HL-60 (cell line): ENCODE measurements at regions not wholly inside any gene's neighbourhood (a gene's known extent, or its start where the extent isn't known, plus 50 kb on each side); places are given as distances from the start of the nearest gene placed in this dataset.

Experiments
- DNase-seq, 2 experiments: peaks; one replicate each; pipeline ENCODE4 v3.0.0-alpha.2; 2010 to 2020; ENCODE audit warnings: low read depth in 1 of 2, low spot score in 1 of 2
- H3K27ac ChIP-seq: fragments of 250-450 bp; sonication (Bioruptor Pico); replicated peaks from 2 replicates; pipeline ENCODE4 v1.5.1; 2020; ENCODE audit warnings: mild to moderate bottlenecking, moderate library complexity
- H3K27me3 ChIP-seq: fragments of 250-450 bp; sonication (Bioruptor Pico); 2 replicates; pipeline ENCODE4 v1.5.1; 2021; ENCODE audit warnings: mild to moderate bottlenecking, moderate library complexity; ENCODE audit not compliant: insufficient read depth, poor library complexity, severe bottlenecking
- H3K4me3 ChIP-seq: replicated peaks from 2 replicates; pipeline ENCODE4 v1.5.1; 2011; ENCODE audit warnings: mild to moderate bottlenecking, control low read depth, low read length; ENCODE audit not compliant: insufficient read depth
- GABPA ChIP-seq: IDR thresholded peaks from 2 replicates; pipeline ENCODE4 v1.6.1; 2012; ENCODE audit warnings: low read depth
- POLR2AphosphoS5 ChIP-seq: IDR thresholded peaks from 2 replicates; pipeline ENCODE4 v1.6.1; 2012; ENCODE audit warnings: low read depth
- SPI1 ChIP-seq: IDR thresholded peaks from 2 replicates; pipeline ENCODE4 v1.6.1; 2012; ENCODE audit warnings: low read depth, mild to moderate bottlenecking, borderline replicate concordance
- TF ChIP-seq, protein P1 (sequence below): IDR thresholded peaks from one replicate; pipeline ENCODE4 v1.5.1; 2011; ENCODE audit warnings: low read length, control low read depth, inconsistent platforms; ENCODE audit not compliant: insufficient read depth
- TF ChIP-seq, protein P2 (sequence below): IDR thresholded peaks from 2 replicates; pipeline ENCODE4 v1.6.1; 2012; ENCODE audit warnings: low read depth; ENCODE audit not compliant: insufficient replicate concordance

DNA sequence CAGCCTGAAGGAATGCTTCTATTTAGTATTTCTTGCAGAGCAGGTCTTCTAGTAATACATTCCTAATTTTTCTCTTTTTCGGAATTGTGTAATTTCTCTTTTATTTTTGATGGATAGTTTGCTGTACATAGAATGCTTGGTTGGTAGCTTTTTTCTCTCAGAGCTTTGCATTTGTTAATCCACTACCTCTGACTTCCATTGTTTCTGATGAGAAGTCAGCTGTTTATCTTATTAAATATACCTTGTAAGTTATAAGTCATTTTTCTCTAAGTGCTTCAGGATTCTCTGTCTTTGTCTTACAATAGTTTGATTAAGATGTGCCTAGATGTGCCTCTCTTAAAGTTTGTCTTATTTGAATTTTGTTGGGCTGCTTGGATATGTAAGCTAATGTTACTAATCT is 101.9 kb downstream of the HTR1A start:
- no peak overlapping the region for H3K4me3 ChIP-seq
- H3K27ac ChIP-seq = no peak overlapping the region
- TF ChIP-seq POLR2AphosphoS5 = no peak
- TF ChIP-seq, protein P1, sequence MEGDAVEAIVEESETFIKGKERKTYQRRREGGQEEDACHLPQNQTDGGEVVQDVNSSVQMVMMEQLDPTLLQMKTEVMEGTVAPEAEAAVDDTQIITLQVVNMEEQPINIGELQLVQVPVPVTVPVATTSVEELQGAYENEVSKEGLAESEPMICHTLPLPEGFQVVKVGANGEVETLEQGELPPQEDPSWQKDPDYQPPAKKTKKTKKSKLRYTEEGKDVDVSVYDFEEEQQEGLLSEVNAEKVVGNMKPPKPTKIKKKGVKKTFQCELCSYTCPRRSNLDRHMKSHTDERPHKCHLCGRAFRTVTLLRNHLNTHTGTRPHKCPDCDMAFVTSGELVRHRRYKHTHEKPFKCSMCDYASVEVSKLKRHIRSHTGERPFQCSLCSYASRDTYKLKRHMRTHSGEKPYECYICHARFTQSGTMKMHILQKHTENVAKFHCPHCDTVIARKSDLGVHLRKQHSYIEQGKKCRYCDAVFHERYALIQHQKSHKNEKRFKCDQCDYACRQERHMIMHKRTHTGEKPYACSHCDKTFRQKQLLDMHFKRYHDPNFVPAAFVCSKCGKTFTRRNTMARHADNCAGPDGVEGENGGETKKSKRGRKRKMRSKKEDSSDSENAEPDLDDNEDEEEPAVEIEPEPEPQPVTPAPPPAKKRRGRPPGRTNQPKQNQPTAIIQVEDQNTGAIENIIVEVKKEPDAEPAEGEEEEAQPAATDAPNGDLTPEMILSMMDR = no peak
- no peak for TF ChIP-seq GABPA
- TF ChIP-seq, protein P2, sequence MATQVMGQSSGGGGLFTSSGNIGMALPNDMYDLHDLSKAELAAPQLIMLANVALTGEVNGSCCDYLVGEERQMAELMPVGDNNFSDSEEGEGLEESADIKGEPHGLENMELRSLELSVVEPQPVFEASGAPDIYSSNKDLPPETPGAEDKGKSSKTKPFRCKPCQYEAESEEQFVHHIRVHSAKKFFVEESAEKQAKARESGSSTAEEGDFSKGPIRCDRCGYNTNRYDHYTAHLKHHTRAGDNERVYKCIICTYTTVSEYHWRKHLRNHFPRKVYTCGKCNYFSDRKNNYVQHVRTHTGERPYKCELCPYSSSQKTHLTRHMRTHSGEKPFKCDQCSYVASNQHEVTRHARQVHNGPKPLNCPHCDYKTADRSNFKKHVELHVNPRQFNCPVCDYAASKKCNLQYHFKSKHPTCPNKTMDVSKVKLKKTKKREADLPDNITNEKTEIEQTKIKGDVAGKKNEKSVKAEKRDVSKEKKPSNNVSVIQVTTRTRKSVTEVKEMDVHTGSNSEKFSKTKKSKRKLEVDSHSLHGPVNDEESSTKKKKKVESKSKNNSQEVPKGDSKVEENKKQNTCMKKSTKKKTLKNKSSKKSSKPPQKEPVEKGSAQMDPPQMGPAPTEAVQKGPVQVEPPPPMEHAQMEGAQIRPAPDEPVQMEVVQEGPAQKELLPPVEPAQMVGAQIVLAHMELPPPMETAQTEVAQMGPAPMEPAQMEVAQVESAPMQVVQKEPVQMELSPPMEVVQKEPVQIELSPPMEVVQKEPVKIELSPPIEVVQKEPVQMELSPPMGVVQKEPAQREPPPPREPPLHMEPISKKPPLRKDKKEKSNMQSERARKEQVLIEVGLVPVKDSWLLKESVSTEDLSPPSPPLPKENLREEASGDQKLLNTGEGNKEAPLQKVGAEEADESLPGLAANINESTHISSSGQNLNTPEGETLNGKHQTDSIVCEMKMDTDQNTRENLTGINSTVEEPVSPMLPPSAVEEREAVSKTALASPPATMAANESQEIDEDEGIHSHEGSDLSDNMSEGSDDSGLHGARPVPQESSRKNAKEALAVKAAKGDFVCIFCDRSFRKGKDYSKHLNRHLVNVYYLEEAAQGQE = no peak
- TF ChIP-seq SPI1 = no peak
- H3K27me3 ChIP-seq = no peaks in the 10 kb centered on the region
- no peak for DNase-seq

DNA sequence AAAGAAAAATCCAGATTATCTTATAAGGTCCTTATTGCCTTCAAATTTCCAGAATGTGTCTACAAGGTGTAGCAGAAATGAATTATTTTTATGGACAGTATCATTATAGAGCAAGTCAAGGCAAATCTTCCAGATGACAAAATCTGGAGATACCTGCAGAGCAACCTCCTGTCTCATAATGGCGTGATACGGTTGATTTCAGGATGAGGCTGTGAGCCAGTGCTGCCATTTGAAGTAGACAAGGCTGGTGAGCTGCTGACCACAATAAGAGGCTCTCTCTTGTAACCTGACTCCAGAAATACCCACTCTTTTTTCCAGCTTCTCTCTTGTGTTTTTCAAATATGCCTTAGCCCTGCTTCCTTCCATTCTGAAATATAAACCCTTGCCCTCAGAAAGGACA is 108.2 kb downstream of the HTR1A start:
- no peak overlapping the region for H3K27ac ChIP-seq
- H3K27me3 ChIP-seq = no peaks in the 10 kb centered on the region
- no peak overlapping the region for H3K4me3 ChIP-seq
- DNase-seq = no peak
- TF ChIP-seq POLR2AphosphoS5 (no peak), GABPA (no peak), SPI1 (no peak)
- TF ChIP-seq, protein P1 = no peak
- TF ChIP-seq, protein P2 = no peak

DNA sequence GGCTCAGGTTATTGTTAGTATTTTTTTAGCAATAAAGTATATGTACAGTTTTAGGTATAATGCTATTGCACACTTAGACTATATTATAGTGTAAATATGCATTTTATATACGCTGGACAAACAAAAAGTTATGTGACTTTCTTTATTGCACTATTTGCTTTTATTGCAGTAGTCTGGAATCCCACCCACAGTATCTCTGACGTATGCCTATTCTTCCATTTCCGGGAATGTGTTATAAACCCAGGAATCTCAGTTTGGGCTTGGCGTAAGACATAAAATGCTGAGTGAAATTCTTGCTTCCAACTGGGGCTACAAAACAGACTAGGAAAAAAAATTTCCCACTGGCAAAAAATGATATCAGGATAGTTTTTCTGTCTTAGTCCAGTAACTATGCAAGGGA is 119.1 kb downstream of the HTR1A start:
- Histone ChIP-seq H3K27ac (no peak overlapping the region), H3K27me3 (no peaks in the 10 kb centered on the region), H3K4me3 (no peak overlapping the region)
- no peak for TF ChIP-seq POLR2AphosphoS5
- TF ChIP-seq, protein P2 = no peak
- no peak for DNase-seq

DNA sequence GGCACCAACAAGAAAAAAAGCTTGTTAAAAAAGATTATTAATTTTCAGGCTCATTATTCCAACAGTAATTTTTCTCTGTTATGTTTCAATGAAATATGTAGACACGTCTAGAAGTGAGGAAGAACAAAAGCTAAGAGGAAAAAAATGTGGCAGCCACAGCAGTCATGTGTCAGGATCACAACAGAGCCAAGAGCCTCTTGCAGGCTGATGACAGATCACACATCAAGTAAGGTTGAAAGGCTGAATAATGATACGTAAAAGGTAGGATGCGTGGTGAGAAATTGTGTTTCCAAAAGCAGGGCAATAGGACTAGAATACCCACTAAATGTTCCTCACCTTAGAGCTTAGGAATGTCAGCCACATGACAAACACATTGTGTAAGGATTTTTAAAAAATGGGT is 124.8 kb downstream of the HTR1A start:
- H3K27ac ChIP-seq = no peak overlapping the region
- no peak overlapping the region for H3K4me3 ChIP-seq
- DNase-seq = no peak
- TF ChIP-seq POLR2AphosphoS5 (no peak), GABPA (no peak), SPI1 (no peak)
- TF ChIP-seq, protein P2 = no peak
- TF ChIP-seq, protein P1 = no peak
- H3K27me3 ChIP-seq = no peaks in the 10 kb centered on the region
